Glutamatergic neuron (in vitro differentiated cells): ENCODE measurements at regions not wholly inside any gene's neighbourhood (a gene's known extent, or its start where the extent isn't known, plus 50 kb on each side); places are given as distances from the start of the nearest gene placed in this dataset.

Source experiments
- DNase-seq: peaks from one replicate; pipeline ENCODE4 v3.0.0; 2022
- H3K27ac Mint-ChIP-seq: one replicate; pipeline ENCODE4 v1.8.0; 2020; ENCODE audit warnings: mild to moderate bottlenecking, mixed read lengths, inconsistent platforms; ENCODE audit not compliant: unreplicated experiment
- H3K27me3 Mint-ChIP-seq: one replicate; pipeline ENCODE4 v1.8.0; 2020; ENCODE audit warnings: mild to moderate bottlenecking, moderate library complexity, mixed read lengths, inconsistent platforms; ENCODE audit not compliant: unreplicated experiment
- H3K36me3 Mint-ChIP-seq: one replicate; pipeline ENCODE4 v1.8.0; 2020; ENCODE audit warnings: mild to moderate bottlenecking, mixed read lengths, inconsistent platforms; ENCODE audit not compliant: unreplicated experiment
- H3K4me1 Mint-ChIP-seq: one replicate; pipeline ENCODE4 v1.8.0; 2020; ENCODE audit warnings: mild to moderate bottlenecking, low read depth, mixed read lengths, inconsistent platforms; ENCODE audit not compliant: unreplicated experiment
- H3K4me3 Mint-ChIP-seq: one replicate; pipeline ENCODE4 v1.8.0; 2020; ENCODE audit warnings: mild to moderate bottlenecking, mixed read lengths, inconsistent platforms; ENCODE audit not compliant: unreplicated experiment
- H3K9me3 Mint-ChIP-seq: one replicate; pipeline ENCODE4 v1.8.0; 2020; ENCODE audit warnings: mild to moderate bottlenecking, moderate library complexity, mixed read lengths, inconsistent platforms; ENCODE audit not compliant: unreplicated experiment
- CTCF ChIP-seq: fragments of 200-600 bp; sonication (generic); IDR thresholded peaks from one replicate; pipeline ENCODE4 v1.5.0; 2021; ENCODE audit not compliant: partially characterized antibody, unreplicated experiment

GRCh38 chr18:45171679-45172191, 443.5 kb upstream of the SLC14A2 start:
- no peak for TF ChIP-seq CTCF
- Mint-ChIP-seq H3K9me3 (no peaks in the 10 kb centered on the region), H3K4me1 (peaks cover 8% of the 10 kb centered on the region), H3K27ac (no peak overlapping the region), H3K36me3 (no peaks in the 10 kb centered on the region), H3K27me3 (no peaks in the 10 kb centered on the region), H3K4me3 (no peak overlapping the region)
- DNase-seq = no peak

- H3K4me3 Mint-ChIP-seq = no peak overlapping the region
- TF ChIP-seq CTCF = no peak
- no peak overlapping the region for H3K27ac Mint-ChIP-seq
These were observed 441.9 kb upstream of the SLC14A2 start for GRCh38 chr18:45173327-45173726.

GRCh38 chr18:45173799-45174519, 441.3 kb upstream of the SLC14A2 start:
- H3K9me3 Mint-ChIP-seq = no peaks in the 10 kb centered on the region
- TF ChIP-seq CTCF = no peak
- no peak overlapping the region for H3K4me3 Mint-ChIP-seq
- DNase-seq = no peak
- H3K36me3 Mint-ChIP-seq = no peaks in the 10 kb centered on the region
- peaks cover 8% of the 10 kb centered on the region for H3K4me1 Mint-ChIP-seq
- no peak overlapping the region for H3K27ac Mint-ChIP-seq
- no peaks in the 10 kb centered on the region for H3K27me3 Mint-ChIP-seq

More at GRCh38 chr18:45173327-45173726, 441.9 kb upstream of the SLC14A2 start:
- no peaks in the 10 kb centered on the region for H3K9me3 Mint-ChIP-seq
- no peaks in the 10 kb centered on the region for H3K27me3 Mint-ChIP-seq
- H3K36me3 Mint-ChIP-seq = no peaks in the 10 kb centered on the region
- H3K4me1 Mint-ChIP-seq = peaks cover 8% of the 10 kb centered on the region
- DNase-seq = no peak

- no peak overlapping the region for H3K27ac Mint-ChIP-seq
- H3K4me3 Mint-ChIP-seq = no peak overlapping the region
- H3K27me3 Mint-ChIP-seq = no peaks in the 10 kb centered on the region
- DNase-seq = no peak
- no peaks in the 10 kb centered on the region for H3K36me3 Mint-ChIP-seq
- no peak for TF ChIP-seq CTCF
- no peaks in the 10 kb centered on the region for H3K9me3 Mint-ChIP-seq
- H3K4me1 Mint-ChIP-seq = peaks cover 5% of the 10 kb centered on the region
These were observed 440.6 kb upstream of the SLC14A2 start for GRCh38 chr18:45174629-45175136.

GRCh38 chr18:45175511-45175910, 439.8 kb upstream of the SLC14A2 start:
- Mint-ChIP-seq H3K4me3 (no peak overlapping the region), H3K4me1 (no peaks in the 10 kb centered on the region), H3K36me3 (no peaks in the 10 kb centered on the region), H3K9me3 (no peaks in the 10 kb centered on the region), H3K27me3 (no peaks in the 10 kb centered on the region), H3K27ac (no peak overlapping the region)
- no peak for DNase-seq
- TF ChIP-seq CTCF = no peak
